Stomach smooth muscle (tissue), 2 donors: ENCODE measurements at regions not wholly inside any gene's neighbourhood (a gene's known extent, or its start where the extent isn't known, plus 50 kb on each side); places are given as distances from the start of the nearest gene placed in this dataset.
"Not testable (repeated sequence)": the region's sequence is repeated elsewhere in the genome, so short reads cannot be mapped to it uniquely, and the experiment has no call there.

Experiments
- H3K27ac ChIP-seq: one replicate; pipeline ENCODE4 v1.7.0; 2013; ENCODE audit warnings: mild to moderate bottlenecking, low read length, inconsistent platforms
- H3K27me3 ChIP-seq, 2 donors: one replicate each; pipeline ENCODE4 v1.7.0; 2013; ENCODE audit warnings: low read length in 2 of 2; ENCODE audit not compliant: insufficient read depth in 2 of 2, control insufficient read depth in 1 of 2
- H3K36me3 ChIP-seq, 2 donors: one replicate each; pipeline ENCODE4 v1.7.0; 2013; ENCODE audit warnings: low read length in 2 of 2; ENCODE audit not compliant: control insufficient read depth in 2 of 2, insufficient read depth in 2 of 2
- H3K4me1 ChIP-seq: one replicate; pipeline ENCODE4 v1.7.0; 2013; ENCODE audit warnings: low read length; ENCODE audit not compliant: control insufficient read depth, insufficient read depth
- H3K4me3 ChIP-seq, 2 donors: one replicate each; pipeline ENCODE4 v1.7.0; 2013; ENCODE audit warnings: low read length in 2 of 2
- H3K9ac ChIP-seq, 2 donors: one replicate each; pipeline ENCODE4 v1.7.0; 2013; ENCODE audit warnings: low read length in 2 of 2, mild to moderate bottlenecking in 1 of 2
- H3K9me3 ChIP-seq, 2 donors: one replicate each; pipeline ENCODE4 v1.7.0; 2013; ENCODE audit warnings: low read length in 2 of 2; ENCODE audit not compliant: control insufficient read depth in 2 of 2
- donor health status: healthy.
- donor health status: Pancreatic carcinoma.

DNA sequence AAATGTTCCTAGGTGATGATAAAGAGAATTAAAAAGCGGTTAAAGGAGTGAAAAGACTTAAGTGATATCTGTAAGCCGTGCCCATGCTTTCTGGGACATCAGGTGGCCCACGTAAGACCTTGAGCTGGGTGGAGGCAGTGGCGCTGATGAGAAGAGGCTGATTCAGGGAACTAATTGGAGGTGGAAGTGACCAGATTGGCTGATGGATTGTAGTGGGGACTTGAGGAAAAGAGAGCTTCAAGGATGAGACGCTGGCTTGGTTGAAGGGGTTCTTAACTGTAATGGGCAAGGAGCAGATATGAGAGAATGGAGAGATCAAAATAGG is 69.1 kb upstream of the EP300 start:
- Histone ChIP-seq H3K27ac (peak overlapping the region; percentile 88), H3K9ac (peak overlapping the region in 1 of 2 donors; percentile 72), H3K9me3 (no peaks in the 10 kb centered on the region), H3K36me3 (no peaks in the 10 kb centered on the region), H3K4me1 (peaks cover 15% of the 10 kb centered on the region), H3K27me3 (no peaks in the 10 kb centered on the region), H3K4me3 (no peak overlapping the region)

DNA sequence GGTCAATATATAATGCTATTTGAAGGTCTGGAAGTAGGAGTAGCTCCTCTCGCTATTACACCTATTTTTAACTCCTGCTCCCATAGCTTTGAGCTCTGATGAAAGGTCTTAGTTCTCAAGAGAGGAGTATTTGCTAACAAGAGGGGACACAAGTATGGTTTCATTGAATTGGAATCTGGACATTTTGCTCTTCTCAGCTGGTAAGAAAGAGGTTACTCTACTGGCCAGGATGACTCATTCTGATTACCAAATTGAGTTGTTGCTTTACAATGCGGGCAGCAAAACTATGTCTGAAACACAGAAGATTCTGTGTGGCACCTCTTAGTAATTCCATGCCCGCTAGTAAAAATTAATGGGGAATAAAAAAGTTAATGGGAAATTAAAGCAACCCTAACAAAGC is 63.6 kb upstream of the EP300 start:
- no peak overlapping the region for H3K9ac ChIP-seq
- no peak overlapping the region for H3K4me3 ChIP-seq
- H3K9me3 ChIP-seq = no peaks in the 10 kb centered on the region
- no peak overlapping the region for H3K27ac ChIP-seq
- H3K27me3 ChIP-seq = no peaks in the 10 kb centered on the region
- no peaks in the 10 kb centered on the region for H3K36me3 ChIP-seq
- H3K4me1 ChIP-seq = no peaks in the 10 kb centered on the region

GRCh38 chr22:41030891-41031290 is 61.5 kb upstream of the EP300 start:
- no peaks in the 10 kb centered on the region for H3K4me1 ChIP-seq
- no peak overlapping the region for H3K4me3 ChIP-seq
- H3K27ac ChIP-seq = no peak overlapping the region
- H3K27me3 ChIP-seq = no peaks in the 10 kb centered on the region
- no peak overlapping the region for H3K9ac ChIP-seq
- H3K9me3 ChIP-seq = no peaks in the 10 kb centered on the region
- H3K36me3 ChIP-seq = no peaks in the 10 kb centered on the region

GRCh38 chr22:41034706-41035105 is 57.7 kb upstream of the EP300 start:
- Histone ChIP-seq H3K36me3 (no peaks in the 10 kb centered on the region), H3K4me1 (no peaks in the 10 kb centered on the region), H3K9me3 (no peaks in the 10 kb centered on the region), H3K27me3 (no peaks in the 10 kb centered on the region), H3K4me3 (no peak overlapping the region), H3K9ac (no peak overlapping the region), H3K27ac (no peak overlapping the region)

GRCh38 chr22:41036924-41037323 is 55.5 kb upstream of the EP300 start:
- H3K9ac ChIP-seq = no peak overlapping the region
- no peaks in the 10 kb centered on the region for H3K36me3 ChIP-seq
- H3K9me3 ChIP-seq = no peaks in the 10 kb centered on the region
- no peaks in the 10 kb centered on the region for H3K27me3 ChIP-seq
- no peaks in the 10 kb centered on the region for H3K4me1 ChIP-seq
- H3K4me3 ChIP-seq = no peak overlapping the region
- no peak overlapping the region for H3K27ac ChIP-seq

- no peaks in the 10 kb centered on the region for H3K27me3 ChIP-seq
- no peaks in the 10 kb centered on the region for H3K36me3 ChIP-seq
- no peak overlapping the region for H3K27ac ChIP-seq
- no peak overlapping the region for H3K9ac ChIP-seq
- no peaks in the 10 kb centered on the region for H3K9me3 ChIP-seq
- no peaks in the 10 kb centered on the region for H3K4me1 ChIP-seq
- no peak overlapping the region for H3K4me3 ChIP-seq
Observed at GRCh38 chr22:41038732-41039131, 53.7 kb upstream of the EP300 start.

DNA sequence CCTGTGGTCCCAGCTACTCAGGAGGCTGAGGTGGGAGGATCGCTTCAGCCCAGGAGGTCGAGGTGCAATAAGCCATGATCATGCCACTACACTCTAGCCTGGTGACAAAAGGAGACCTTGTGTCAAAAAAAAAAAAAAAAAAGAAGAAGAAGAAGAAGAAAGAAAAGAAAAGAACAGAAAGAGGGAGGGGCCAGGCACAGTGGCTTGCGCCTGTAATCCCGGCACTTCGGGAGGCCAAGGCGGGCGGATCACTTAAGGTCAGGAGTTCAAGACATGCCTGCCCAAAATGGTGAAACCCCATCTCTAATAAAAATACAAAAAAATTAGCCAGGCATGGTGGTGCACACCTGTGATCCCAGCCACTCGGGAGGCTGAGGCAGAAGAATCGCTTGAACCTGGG is 52.8 kb upstream of the EP300 start:
- H3K27me3 ChIP-seq, H3K36me3 ChIP-seq, H3K4me3 ChIP-seq, H3K4me1 ChIP-seq, H3K9me3 ChIP-seq, H3K9ac ChIP-seq, H3K27ac ChIP-seq: not testable (repeated sequence)

DNA sequence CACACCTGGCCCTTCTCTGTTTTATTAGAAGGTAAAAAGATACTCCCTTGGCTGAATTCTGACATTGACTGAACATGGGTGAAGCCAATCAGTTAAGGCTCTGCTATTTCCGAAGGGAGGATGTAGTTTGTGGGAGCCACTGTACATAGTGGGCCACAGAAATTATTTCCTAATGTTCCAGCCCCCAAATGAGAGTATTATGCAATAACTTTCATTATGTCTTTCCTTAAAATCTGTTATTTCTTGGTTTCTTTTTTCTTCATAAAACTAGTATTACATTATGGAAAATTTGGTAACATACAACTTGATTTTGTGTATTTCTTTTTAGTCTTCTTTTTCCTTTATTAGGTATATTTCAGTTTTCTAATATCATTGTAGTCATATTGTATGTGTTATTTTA is 51.9 kb upstream of the EP300 start:
- no peak overlapping the region for H3K4me3 ChIP-seq
- no peaks in the 10 kb centered on the region for H3K9me3 ChIP-seq
- no peak overlapping the region for H3K27ac ChIP-seq
- no peaks in the 10 kb centered on the region for H3K4me1 ChIP-seq
- no peak overlapping the region for H3K9ac ChIP-seq
- H3K36me3 ChIP-seq = no peaks in the 10 kb centered on the region
- no peaks in the 10 kb centered on the region for H3K27me3 ChIP-seq

DNA sequence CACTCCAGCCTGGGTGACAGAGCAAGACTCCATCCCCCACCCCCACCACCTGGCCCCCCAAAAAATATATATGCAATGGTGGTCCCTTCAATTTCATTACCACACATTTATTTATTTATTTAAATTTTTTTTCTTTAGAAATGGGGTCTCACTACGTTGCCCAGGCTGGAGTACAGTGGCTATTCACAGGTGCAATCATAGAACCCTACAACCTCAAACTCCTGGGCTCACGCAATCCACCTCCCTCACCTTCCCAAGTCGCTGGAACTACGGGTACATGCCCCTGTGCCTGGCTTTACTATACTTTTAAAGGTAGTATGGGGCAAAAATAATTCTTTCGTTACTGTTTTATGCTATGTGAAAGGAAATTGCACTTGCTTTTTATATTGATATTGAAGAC is 50.9 kb upstream of the EP300 start:
- H3K4me1 ChIP-seq = no peaks in the 10 kb centered on the region
- H3K9ac ChIP-seq = no peak overlapping the region
- H3K9me3 ChIP-seq = no peaks in the 10 kb centered on the region

More for the DNA sequence above, 50.9 kb upstream of the EP300 start:
- Histone ChIP-seq H3K4me3 (no peak overlapping the region), H3K27me3 (no peaks in the 10 kb centered on the region), H3K27ac (no peak overlapping the region), H3K36me3 (no peaks in the 10 kb centered on the region)
